ENCODE measurements at regions not wholly inside any gene's neighbourhood (a gene's known extent, or its start where the extent isn't known, plus 50 kb on each side); places are given as distances from the start of the nearest gene placed in this dataset.

DNA sequence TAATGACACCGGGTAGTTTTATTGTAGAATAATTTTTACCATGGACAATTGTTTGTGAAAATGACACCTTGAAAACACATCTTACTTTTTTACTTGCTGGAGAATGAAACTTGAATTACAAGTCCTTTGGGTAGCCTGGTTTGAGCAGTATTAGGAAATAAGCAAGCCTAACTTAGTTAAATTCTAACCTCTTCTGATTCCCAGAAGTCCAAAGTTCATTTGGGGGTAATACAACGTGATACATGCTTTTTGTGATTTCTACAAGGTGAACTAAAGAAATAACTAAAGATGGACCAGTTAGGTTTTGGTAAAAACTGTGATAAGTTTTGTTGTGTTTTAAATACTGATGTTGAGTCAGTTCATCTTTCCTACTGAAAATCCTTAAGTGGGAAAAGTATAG is 135.4 kb upstream of the DMRT1 start:
- no peak for TF ChIP-seq POLR2A (IDR thresholded peaks at IDR 0.05)
- TF ChIP-seq, protein P1, sequence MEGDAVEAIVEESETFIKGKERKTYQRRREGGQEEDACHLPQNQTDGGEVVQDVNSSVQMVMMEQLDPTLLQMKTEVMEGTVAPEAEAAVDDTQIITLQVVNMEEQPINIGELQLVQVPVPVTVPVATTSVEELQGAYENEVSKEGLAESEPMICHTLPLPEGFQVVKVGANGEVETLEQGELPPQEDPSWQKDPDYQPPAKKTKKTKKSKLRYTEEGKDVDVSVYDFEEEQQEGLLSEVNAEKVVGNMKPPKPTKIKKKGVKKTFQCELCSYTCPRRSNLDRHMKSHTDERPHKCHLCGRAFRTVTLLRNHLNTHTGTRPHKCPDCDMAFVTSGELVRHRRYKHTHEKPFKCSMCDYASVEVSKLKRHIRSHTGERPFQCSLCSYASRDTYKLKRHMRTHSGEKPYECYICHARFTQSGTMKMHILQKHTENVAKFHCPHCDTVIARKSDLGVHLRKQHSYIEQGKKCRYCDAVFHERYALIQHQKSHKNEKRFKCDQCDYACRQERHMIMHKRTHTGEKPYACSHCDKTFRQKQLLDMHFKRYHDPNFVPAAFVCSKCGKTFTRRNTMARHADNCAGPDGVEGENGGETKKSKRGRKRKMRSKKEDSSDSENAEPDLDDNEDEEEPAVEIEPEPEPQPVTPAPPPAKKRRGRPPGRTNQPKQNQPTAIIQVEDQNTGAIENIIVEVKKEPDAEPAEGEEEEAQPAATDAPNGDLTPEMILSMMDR (IDR thresholded peaks at IDR 0.05) = no peak
- TF ChIP-seq POLR2AphosphoS5 (IDR thresholded peaks at IDR 0.05; ENCODE audit: insufficient read depth in 1 of 2, low read depth in 1 of 2) = no peak
